Large intestine (tissue), 3 donors: ENCODE measurements at regions not wholly inside any gene's neighbourhood (a gene's known extent, or its start where the extent isn't known, plus 50 kb on each side); places are given as distances from the start of the nearest gene placed in this dataset.

Source experiments
- DNase-seq, 2 donors: peaks; one replicate each; pipeline versions ENCODE4 v3.0.0 to v3.0.0-alpha.2; 2013
- H3K27ac ChIP-seq: one replicate; pipeline ENCODE4 v1.5.1; 2013; ENCODE audit warnings: low read length
- H3K27me3 ChIP-seq: 2 replicates; pipeline ENCODE4 v1.6.1; 2013; ENCODE audit warnings: low read length; ENCODE audit not compliant: control insufficient read depth, insufficient read depth
- H3K36me3 ChIP-seq: 2 replicates; pipeline ENCODE4 v1.6.1; 2013; ENCODE audit warnings: low read length; ENCODE audit not compliant: control insufficient read depth, insufficient read depth
- H3K4me1 ChIP-seq: one replicate; pipeline ENCODE4 v1.6.1; 2013; ENCODE audit warnings: low read length; ENCODE audit not compliant: control insufficient read depth, insufficient read depth
- H3K4me3 ChIP-seq: one replicate; pipeline ENCODE4 v1.5.1; 2013; ENCODE audit warnings: low read length
- H3K9me3 ChIP-seq: one replicate; pipeline ENCODE4 v1.6.1; 2013; ENCODE audit warnings: mild to moderate bottlenecking, low read depth, low read length, moderate library complexity; ENCODE audit not compliant: control insufficient read depth
- WGBS: methylation state at CpG from one replicate; pipeline ENCODE4 v1.1.5; 2013; ENCODE audit warnings: low lambda C conversion rate; ENCODE audit not compliant: insufficient coverage; 5-methylcytosine and 5-hydroxymethylcytosine counted together

- Histone ChIP-seq H3K9me3 (no peaks in the 10 kb centered on the region), H3K27ac (no peak overlapping the region), H3K27me3 (no peaks in the 10 kb centered on the region), H3K36me3 (no peaks in the 10 kb centered on the region), H3K4me3 (no peak overlapping the region), H3K4me1 (no peaks in the 10 kb centered on the region)
- no CpG with 5 or more reads among the region's 2 CpGs for WGBS
- no peak for DNase-seq
Observed at GRCh38 chr2:195202163-195202845, 454.7 kb upstream of the SLC39A10 start.

- Histone ChIP-seq H3K4me1 (no peaks in the 10 kb centered on the region), H3K27ac (no peak overlapping the region), H3K27me3 (no peaks in the 10 kb centered on the region), H3K9me3 (no peaks in the 10 kb centered on the region), H3K36me3 (no peaks in the 10 kb centered on the region), H3K4me3 (no peak overlapping the region)
- DNase-seq = no peak
Observed at GRCh38 chr2:195199864-195200263, 457.2 kb upstream of the SLC39A10 start.

DNA sequence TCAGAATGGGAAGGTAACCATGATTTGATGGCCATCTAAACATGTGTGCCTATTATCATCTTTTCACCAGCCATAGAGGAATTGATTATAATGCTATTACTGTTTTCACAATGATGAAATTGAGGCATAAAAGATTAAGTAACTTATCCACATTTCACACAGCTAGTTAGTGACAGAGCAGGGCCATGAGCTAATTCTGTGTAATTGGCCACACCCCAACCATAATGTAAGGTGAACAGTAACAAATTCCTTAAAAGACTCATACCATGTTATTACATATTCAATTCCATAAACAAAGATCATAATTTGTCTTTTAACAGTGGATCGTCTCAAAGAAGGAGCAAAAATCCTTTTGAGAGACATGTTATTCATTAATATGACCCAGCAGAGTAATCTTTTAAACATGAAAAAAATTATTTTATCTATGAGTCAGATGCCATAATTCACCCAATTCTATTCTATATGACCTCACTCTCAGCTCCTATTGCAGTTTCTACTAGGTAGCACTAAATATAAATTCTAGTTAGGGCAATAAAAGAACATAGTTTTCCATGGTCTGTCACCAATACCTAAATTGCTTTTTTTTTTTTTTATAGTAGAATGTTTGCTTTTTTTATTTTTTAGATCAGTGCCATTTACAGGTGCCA lies 475.8 kb upstream of the SLC39A10 start:
- Histone ChIP-seq H3K4me3 (no peak overlapping the region), H3K4me1 (no peaks in the 10 kb centered on the region), H3K36me3 (no peaks in the 10 kb centered on the region), H3K9me3 (no peaks in the 10 kb centered on the region), H3K27me3 (no peaks in the 10 kb centered on the region), H3K27ac (no peak overlapping the region)
- no CpG with 5 or more reads among the region's 1 CpG for WGBS
- DNase-seq = peak in 1 of 2 donors; percentile 19

DNA sequence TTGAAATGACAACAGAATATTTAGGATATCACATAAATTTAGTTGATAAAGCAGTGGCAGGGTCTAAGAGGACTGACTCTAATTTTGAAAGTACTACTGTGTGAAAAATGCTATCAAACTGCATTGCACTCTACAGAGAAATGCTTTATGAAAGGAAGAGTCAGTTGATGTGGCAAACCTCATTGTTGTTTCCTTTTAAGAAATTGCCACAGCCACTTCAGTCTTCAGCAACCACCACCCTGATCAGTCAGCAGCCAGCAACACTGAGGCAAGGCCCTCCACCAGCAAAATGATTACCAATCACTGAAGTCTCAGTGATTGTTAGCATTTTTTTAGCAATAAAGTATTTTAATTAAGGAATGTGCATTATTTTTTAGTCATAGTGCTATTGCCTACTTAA lies 488.7 kb upstream of the SLC39A10 start:
- Histone ChIP-seq H3K27ac (no peak overlapping the region), H3K9me3 (no peaks in the 10 kb centered on the region), H3K27me3 (no peaks in the 10 kb centered on the region), H3K4me1 (no peaks in the 10 kb centered on the region), H3K36me3 (no peaks in the 10 kb centered on the region), H3K4me3 (no peak overlapping the region)
- no peak for DNase-seq

DNA sequence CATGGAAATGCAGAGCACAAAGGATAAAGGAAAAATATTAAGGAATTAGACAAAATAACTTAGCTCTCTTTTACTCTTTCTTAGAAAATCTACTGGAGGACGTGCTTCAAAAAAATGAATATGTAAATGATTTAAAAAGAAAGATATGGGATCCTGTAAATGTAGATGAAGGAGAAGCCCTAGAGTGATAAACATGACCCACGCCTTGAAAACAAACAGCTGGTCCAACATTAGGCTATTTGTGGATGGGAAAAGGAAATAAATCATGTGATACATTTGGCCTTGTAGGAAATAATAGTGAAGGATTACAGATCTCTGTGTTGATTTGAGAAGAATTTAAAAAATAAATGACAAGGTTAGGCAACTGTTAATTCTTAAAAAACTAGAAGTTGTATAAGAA lies 492.1 kb upstream of the SLC39A10 start:
- H3K4me3 ChIP-seq = no peak overlapping the region
- 88% methylated on average over 2 of the region's 2 CpGs for WGBS
- no peaks in the 10 kb centered on the region for H3K9me3 ChIP-seq
- no peak for DNase-seq
- H3K27me3 ChIP-seq = no peaks in the 10 kb centered on the region
- no peaks in the 10 kb centered on the region for H3K36me3 ChIP-seq
- H3K4me1 ChIP-seq = no peaks in the 10 kb centered on the region
- H3K27ac ChIP-seq = no peak overlapping the region

DNA sequence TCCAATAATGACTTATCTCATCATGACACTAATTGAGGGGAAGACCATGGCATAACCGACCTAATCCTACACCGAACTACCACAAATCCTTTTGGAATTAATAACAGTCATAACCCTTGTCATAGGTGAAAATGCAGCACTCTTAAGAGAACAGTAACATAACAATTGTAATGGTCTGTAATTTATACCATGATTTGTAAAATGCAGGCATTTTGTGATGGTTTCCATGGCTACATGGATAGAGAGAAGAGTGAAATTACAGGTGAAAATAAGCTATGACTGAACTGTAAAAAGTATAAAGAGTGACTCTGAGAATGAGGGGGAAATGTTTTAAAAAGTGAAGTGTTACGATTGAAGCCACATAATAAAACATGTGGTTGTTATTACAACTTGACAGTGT lies 494.1 kb upstream of the SLC39A10 start:
- Histone ChIP-seq H3K27ac (no peak overlapping the region), H3K9me3 (no peaks in the 10 kb centered on the region), H3K4me3 (no peak overlapping the region), H3K27me3 (no peaks in the 10 kb centered on the region), H3K4me1 (no peaks in the 10 kb centered on the region), H3K36me3 (no peaks in the 10 kb centered on the region)
- no peak for DNase-seq
- WGBS = 100% methylated on average over 1 of the region's 3 CpGs

- Histone ChIP-seq H3K27ac (no peak overlapping the region), H3K27me3 (no peaks in the 10 kb centered on the region), H3K9me3 (no peaks in the 10 kb centered on the region), H3K4me3 (no peak overlapping the region), H3K4me1 (no peaks in the 10 kb centered on the region), H3K36me3 (no peaks in the 10 kb centered on the region)
- no CpG with 5 or more reads among the region's 3 CpGs for WGBS
- no peak for DNase-seq
Observed at GRCh38 chr2:195162194-195162593, 494.8 kb upstream of the SLC39A10 start.

- no peaks in the 10 kb centered on the region for H3K4me1 ChIP-seq
- no peaks in the 10 kb centered on the region for H3K9me3 ChIP-seq
- no peaks in the 10 kb centered on the region for H3K36me3 ChIP-seq
- no peak overlapping the region for H3K27ac ChIP-seq
- H3K27me3 ChIP-seq = no peaks in the 10 kb centered on the region
- H3K4me3 ChIP-seq = no peak overlapping the region
- DNase-seq = no peak
- WGBS = 100% methylated on average over 1 of the region's 2 CpGs
Observed at GRCh38 chr2:195160963-195161362, 496.1 kb upstream of the SLC39A10 start.

GRCh38 chr2:195151711-195152110 lies 505.3 kb upstream of the SLC39A10 start:
- H3K36me3 ChIP-seq = no peaks in the 10 kb centered on the region
- no peak for DNase-seq
- H3K9me3 ChIP-seq = no peaks in the 10 kb centered on the region
- no peak overlapping the region for H3K4me3 ChIP-seq
- no peak overlapping the region for H3K27ac ChIP-seq
- no peaks in the 10 kb centered on the region for H3K27me3 ChIP-seq
- no peaks in the 10 kb centered on the region for H3K4me1 ChIP-seq
- WGBS = 43% methylated on average over 2 of the region's 2 CpGs

GRCh38 chr2:195150819-195151218 lies 506.2 kb upstream of the SLC39A10 start:
- WGBS = 92% methylated on average over 2 of the region's 2 CpGs
- Histone ChIP-seq H3K27ac (no peak overlapping the region), H3K4me3 (no peak overlapping the region), H3K36me3 (no peaks in the 10 kb centered on the region), H3K9me3 (no peaks in the 10 kb centered on the region), H3K27me3 (no peaks in the 10 kb centered on the region), H3K4me1 (no peaks in the 10 kb centered on the region)
- no peak for DNase-seq

DNA sequence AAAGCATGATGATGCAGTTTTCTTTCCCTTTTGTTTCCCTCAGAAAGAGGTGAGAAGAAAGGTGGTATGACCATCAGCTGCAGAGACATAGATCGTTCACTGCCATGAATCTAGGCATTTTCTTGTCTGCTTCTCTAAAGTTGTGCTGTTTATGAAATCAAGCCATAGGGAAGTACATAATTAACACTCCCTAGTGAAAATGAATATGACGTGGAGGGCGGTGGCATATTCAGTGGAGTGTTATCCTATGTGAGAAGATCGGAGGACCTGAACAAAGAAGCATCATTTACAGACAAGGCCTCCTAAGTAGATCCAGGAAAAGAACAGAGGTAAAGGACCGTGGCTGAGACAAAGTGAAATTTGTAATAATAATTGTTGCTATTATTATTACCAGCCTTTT lies 509.0 kb upstream of the SLC39A10 start:
- Histone ChIP-seq H3K4me3 (no peak overlapping the region), H3K27ac (no peak overlapping the region), H3K4me1 (no peaks in the 10 kb centered on the region), H3K36me3 (no peaks in the 10 kb centered on the region), H3K27me3 (no peaks in the 10 kb centered on the region), H3K9me3 (no peaks in the 10 kb centered on the region)
- 100% methylated on average over 1 of the region's 5 CpGs for WGBS
- DNase-seq = no peak
